Pancreas (tissue), 10 donors: ENCODE measurements at regions not wholly inside any gene's neighbourhood (a gene's known extent, or its start where the extent isn't known, plus 50 kb on each side); places are given as distances from the start of the nearest gene placed in this dataset.
A peak's percentile ranks its signal among the peaks of the same experiment; 100 is the strongest.

Experiments
- ATAC-seq, 4 donors: fragments of 200-7000 bp; cut with Tn5 transposase; one replicate each; pipeline versions ENCODE4 v1.8.0 to v1.9.1; 2020; ENCODE audit warnings: mild to moderate bottlenecking in 4 of 4, moderate library complexity in 4 of 4
- DNase-seq, 6 donors: peaks; one replicate each; pipeline ENCODE4 v3.0.0-alpha.2; 2020
- FAIRE-seq: peaks from 2 replicates; lab custom pipeline; 2012; peaks lifted over from hg19 to GRCh38; lab: Jason Lieb, UNC
- H3K27ac ChIP-seq, 4 donors: fragments of 200-600 bp; sonication (generic); 1 replicate in 3 of 4; 2 replicates in 1 of 4; pipeline versions ENCODE4 v1.5.0 to v1.8.0; 2020
- H3K27me3 ChIP-seq, 4 donors: fragments of 200-600 bp; one replicate each; pipeline ENCODE4 v1.8.0; 2021
- H3K36me3 ChIP-seq, 3 donors: fragments of 200-600 bp; sonication (generic) in 1 of 3; one replicate each; pipeline versions ENCODE4 v1.5.0 to v1.8.0; 2020 to 2021
- H3K4me1 ChIP-seq, 3 donors: fragments of 200-600 bp; one replicate each; pipeline ENCODE4 v1.8.0; 2021
- H3K4me3 ChIP-seq, 4 donors: fragments of 200-600 bp; sonication (generic) in 2 of 4; one replicate each; pipeline versions ENCODE4 v1.5.0 to v1.8.0; 2020 to 2021
- H3K9me3 ChIP-seq, 4 donors: fragments of 200-600 bp; one replicate each; pipeline ENCODE4 v1.8.0; 2021
- CTCF ChIP-seq, 4 donors: fragments of 200-600 bp; sonication (generic) in 3 of 4; IDR thresholded peaks; one replicate each; pipeline versions ENCODE4 v1.5.0 to v1.8.0; 2021; ENCODE audit warnings: antibody characterized with exemption in 4 of 4
- WGBS, 2 donors: extraction: QIAGEN DNeasy Blood & Tissue Kit; methylation state at CpG; one replicate each; pipeline ENCODE4 v1.1.7; 2013; 5-methylcytosine and 5-hydroxymethylcytosine counted together
- intact Hi-C, 3 donors: fragments of 100-400 bp; cut with DNase I; formaldehyde crosslinking; loops; one replicate each; pipeline versions ENCODE4 v1.11.1 to v1.14.2; 2022
- donor health status: healthy with polysubstance abuse.
- donor health status: DM: no; HTN: no; CAD: no; lungs with moderate emphysema.
- donor health status: DM: no; HTN: no; CAD: no.
- donor health status: control.
- donor health status: control.
- donor health status: Bipolar disorder and iron deficiency.
- donor health status: DM: yes; HTN: yes; CAD: no.
- donor health status: DM: no; HTN: no; CAD: no.
- donor health status: DM: no; HTN: no; CAD: no.
- donor health status: DM: yes; HTN: yes; CAD: no.

DNA sequence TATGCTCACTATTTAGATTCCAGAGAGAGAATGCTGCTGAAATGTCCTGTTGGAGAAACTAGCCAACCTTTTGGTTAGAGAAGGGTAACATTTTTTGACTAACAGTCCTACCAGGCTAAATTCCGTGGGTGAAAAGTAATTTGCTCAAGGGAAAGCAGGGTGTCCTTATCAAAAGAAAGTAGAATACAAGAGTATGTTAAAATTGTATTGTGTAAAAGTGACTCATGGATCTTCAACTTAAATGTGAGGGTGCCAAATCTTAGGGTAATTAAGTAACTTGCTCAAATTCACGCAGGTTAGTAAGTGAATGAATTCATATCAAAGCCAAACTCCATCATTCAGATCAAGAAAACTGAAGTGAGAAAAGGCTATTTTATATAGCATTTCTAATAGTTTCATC, 81.7 kb downstream of the PCDH7 start:
- ATAC-seq (no peak), DNase-seq (no peak), FAIRE-seq (no peak)
- no peak overlapping the region for H3K4me3 ChIP-seq
- intact Hi-C loops, result no loop called here
- H3K36me3 ChIP-seq, result no peaks in the 10 kb centered on the region
- no peaks in the 10 kb centered on the region for H3K4me1 ChIP-seq
- no peak overlapping the region for H3K27ac ChIP-seq
- 46 to 57% methylated on average over 2 of the region's 2 CpGs for WGBS, 2 donors
- TF ChIP-seq CTCF (IDR thresholded peaks at IDR 0.05), result no peak
- no peaks in the 10 kb centered on the region for H3K27me3 ChIP-seq
- no peaks in the 10 kb centered on the region for H3K9me3 ChIP-seq

- H3K27me3 ChIP-seq, result no peaks in the 10 kb centered on the region
- H3K36me3 ChIP-seq, result no peaks in the 10 kb centered on the region
- H3K27ac ChIP-seq, result no peak overlapping the region
- H3K9me3 ChIP-seq, result no peaks in the 10 kb centered on the region
- WGBS, 2 donors, result 64 to 65% methylated on average over 3 of the region's 3 CpGs
- intact Hi-C loops, result no loop called here
- FAIRE-seq (no peak), ATAC-seq (peak in 1 of 4 donors; percentile 20), DNase-seq (no peak)
- H3K4me3 ChIP-seq, result no peak overlapping the region
- H3K4me1 ChIP-seq, result no peaks in the 10 kb centered on the region
- TF ChIP-seq CTCF (IDR thresholded peaks at IDR 0.05), result no peak
Observed at GRCh38 chr4:30802622-30803323, 82.6 kb downstream of the PCDH7 start.

GRCh38 chr4:30808276-30808675, 88.1 kb downstream of the PCDH7 start:
- DNase-seq, result no peak
- Histone ChIP-seq H3K4me1 (no peaks in the 10 kb centered on the region), H3K4me3 (no peak overlapping the region), H3K27me3 (no peaks in the 10 kb centered on the region), H3K27ac (no peak overlapping the region), H3K36me3 (no peaks in the 10 kb centered on the region), H3K9me3 (no peaks in the 10 kb centered on the region)
- TF ChIP-seq CTCF (IDR thresholded peaks at IDR 0.05), result no peak
- no peak for ATAC-seq
- intact Hi-C loops, result no loop called here
- FAIRE-seq, result no peak

- 34 to 44% methylated on average over 2 of the region's 2 CpGs for WGBS, 2 donors
- intact Hi-C loops, result no loop called here
- FAIRE-seq, result no peak
- no peaks in the 10 kb centered on the region for H3K36me3 ChIP-seq
- no peaks in the 10 kb centered on the region for H3K9me3 ChIP-seq
- no peak for ATAC-seq
- H3K27me3 ChIP-seq, result no peaks in the 10 kb centered on the region
- no peak overlapping the region for H3K27ac ChIP-seq
- no peak for TF ChIP-seq CTCF (IDR thresholded peaks at IDR 0.05)
- H3K4me3 ChIP-seq, result no peak overlapping the region
- no peak for DNase-seq
- no peaks in the 10 kb centered on the region for H3K4me1 ChIP-seq
Observed at GRCh38 chr4:30811296-30811695, 91.1 kb downstream of the PCDH7 start.

- no peak overlapping the region for H3K27ac ChIP-seq
- DNase-seq (no peak), FAIRE-seq (no peak), ATAC-seq (no peak)
- no peaks in the 10 kb centered on the region for H3K27me3 ChIP-seq
- no peak for TF ChIP-seq CTCF (IDR thresholded peaks at IDR 0.05)
- WGBS, 2 donors, result 56 to 67% methylated on average over 2 of the region's 2 CpGs
- H3K4me1 ChIP-seq, result no peaks in the 10 kb centered on the region
- intact Hi-C loops, result no loop called here
- H3K4me3 ChIP-seq, result no peak overlapping the region
- no peaks in the 10 kb centered on the region for H3K36me3 ChIP-seq
- H3K9me3 ChIP-seq, result no peaks in the 10 kb centered on the region
Observed at GRCh38 chr4:30815685-30816084, 95.5 kb downstream of the PCDH7 start.
